ENCODE measurements at regions not wholly inside any gene's neighbourhood (a gene's known extent, or its start where the extent isn't known, plus 50 kb on each side); places are given as distances from the start of the nearest gene placed in this dataset.

DNA sequence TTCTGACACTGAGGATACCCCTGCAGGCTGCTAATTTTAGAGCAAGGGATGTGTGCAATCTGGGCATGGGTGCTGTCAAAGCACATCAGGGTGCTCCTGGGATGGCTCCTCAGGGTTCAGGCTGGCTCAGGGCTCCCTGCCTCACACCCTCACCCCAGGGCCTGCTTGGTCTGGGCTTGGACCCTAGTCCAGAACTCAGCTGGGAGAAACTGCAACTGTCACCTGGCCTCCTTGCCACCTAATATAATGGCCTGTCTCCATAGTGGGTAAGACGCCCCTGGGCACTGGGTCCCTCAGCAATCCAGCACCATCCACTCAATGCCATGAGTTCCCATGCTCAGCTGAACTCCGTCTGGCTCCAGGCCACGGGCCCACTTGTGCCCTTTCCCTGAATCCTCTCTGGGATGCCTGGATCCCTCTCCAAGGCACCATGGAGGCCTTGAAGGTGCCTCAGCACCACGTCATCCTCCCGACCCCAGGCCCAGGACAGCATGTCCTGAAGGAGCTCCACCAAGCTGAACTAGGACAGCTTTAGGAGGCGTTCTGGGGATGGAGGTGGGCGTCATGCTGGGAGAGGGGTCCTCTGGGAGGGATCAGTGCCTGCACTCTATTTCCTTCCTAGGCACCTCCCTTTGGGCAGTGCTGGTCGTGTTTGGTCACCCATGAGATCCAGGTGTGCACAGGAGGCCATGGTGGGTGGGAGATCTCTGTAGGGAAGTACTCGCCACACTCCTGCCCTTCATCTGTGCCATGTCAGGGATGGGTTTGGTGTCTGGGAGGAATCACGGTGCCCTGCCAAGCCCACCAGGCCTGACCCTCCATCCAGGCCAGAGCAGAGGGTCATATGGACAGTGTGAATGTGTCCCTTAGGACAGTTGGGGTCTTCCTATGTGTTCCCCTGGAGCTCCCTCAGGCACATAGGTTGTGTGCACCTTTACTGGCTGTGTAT is 1688.4 kb downstream of the TP53TG3F start:
- Histone ChIP-seq H3K27ac (no peak overlapping the region), H3K27me3 (ENCODE audit: insufficient read depth, low read depth, severe bottlenecking) (peaks cover 27% of the 10 kb centered on the region), H3K9me3 (ENCODE audit: severe bottlenecking) (no peaks in the 10 kb centered on the region), H3K36me3 (no peaks in the 10 kb centered on the region), H3K4me3 (ENCODE audit: low read depth, low read length) (no peak overlapping the region)
- DNase-seq = no peak
- TF ChIP-seq, protein P1, sequence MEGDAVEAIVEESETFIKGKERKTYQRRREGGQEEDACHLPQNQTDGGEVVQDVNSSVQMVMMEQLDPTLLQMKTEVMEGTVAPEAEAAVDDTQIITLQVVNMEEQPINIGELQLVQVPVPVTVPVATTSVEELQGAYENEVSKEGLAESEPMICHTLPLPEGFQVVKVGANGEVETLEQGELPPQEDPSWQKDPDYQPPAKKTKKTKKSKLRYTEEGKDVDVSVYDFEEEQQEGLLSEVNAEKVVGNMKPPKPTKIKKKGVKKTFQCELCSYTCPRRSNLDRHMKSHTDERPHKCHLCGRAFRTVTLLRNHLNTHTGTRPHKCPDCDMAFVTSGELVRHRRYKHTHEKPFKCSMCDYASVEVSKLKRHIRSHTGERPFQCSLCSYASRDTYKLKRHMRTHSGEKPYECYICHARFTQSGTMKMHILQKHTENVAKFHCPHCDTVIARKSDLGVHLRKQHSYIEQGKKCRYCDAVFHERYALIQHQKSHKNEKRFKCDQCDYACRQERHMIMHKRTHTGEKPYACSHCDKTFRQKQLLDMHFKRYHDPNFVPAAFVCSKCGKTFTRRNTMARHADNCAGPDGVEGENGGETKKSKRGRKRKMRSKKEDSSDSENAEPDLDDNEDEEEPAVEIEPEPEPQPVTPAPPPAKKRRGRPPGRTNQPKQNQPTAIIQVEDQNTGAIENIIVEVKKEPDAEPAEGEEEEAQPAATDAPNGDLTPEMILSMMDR (IDR thresholded peaks at IDR 0.05; ENCODE audit: low read depth, low read length) = no peak

DNA sequence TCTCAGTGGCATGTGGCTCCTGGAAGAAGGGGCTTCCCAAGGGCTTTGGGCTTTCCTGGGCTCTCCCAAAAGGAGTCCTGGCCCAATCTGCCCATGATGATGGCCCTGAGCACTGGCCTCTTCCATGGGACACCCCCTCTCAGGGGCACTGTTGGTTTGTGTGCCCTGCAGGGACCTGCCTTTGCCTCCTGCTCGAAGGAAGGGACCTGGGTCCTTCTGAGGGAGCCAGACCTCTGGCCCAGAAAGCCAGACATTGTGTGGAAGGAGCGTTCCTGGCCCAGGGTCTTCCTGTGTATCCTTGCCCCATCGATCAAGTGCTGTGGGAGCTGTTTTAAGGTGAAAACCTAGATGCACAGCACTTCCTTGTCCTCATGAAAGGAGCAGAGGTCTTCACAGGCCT is 1689.3 kb downstream of the TP53TG3F start:
- H3K27me3 ChIP-seq (ENCODE audit: insufficient read depth, low read depth, severe bottlenecking) = peaks cover 25% of the 10 kb centered on the region
- no peaks in the 10 kb centered on the region for H3K9me3 ChIP-seq (ENCODE audit: severe bottlenecking)
- DNase-seq = no peak
- H3K27ac ChIP-seq = no peak overlapping the region
- no peaks in the 10 kb centered on the region for H3K36me3 ChIP-seq
- TF ChIP-seq, protein P1 (IDR thresholded peaks at IDR 0.05; ENCODE audit: low read depth, low read length) = no peak
- H3K4me3 ChIP-seq (ENCODE audit: low read depth, low read length) = no peak overlapping the region

DNA sequence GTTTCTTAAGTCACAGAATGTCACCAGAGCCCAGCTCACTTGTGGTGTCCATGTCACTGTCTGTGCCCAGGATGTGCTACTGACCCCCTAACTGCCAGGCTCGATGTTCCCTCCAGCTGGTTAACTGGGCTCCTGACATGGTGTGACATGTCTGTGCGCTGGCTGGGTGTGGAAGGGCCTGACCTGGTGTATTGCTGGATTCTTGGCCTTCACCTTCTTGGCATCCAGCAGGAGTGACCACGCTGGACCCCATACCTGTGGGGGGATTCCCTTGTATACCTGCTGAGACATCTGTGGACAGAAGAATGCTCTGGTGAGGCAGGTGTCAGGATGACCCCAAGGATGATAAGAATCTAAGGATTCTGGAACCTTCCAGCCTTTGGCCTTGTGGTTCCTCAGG is 1690.1 kb downstream of the TP53TG3F start:
- TF ChIP-seq, protein P1 (IDR thresholded peaks at IDR 0.05; ENCODE audit: low read depth, low read length) = no peak
- DNase-seq = no peak
- H3K27me3 ChIP-seq (ENCODE audit: insufficient read depth, low read depth, severe bottlenecking) = peaks cover 17% of the 10 kb centered on the region
- no peaks in the 10 kb centered on the region for H3K9me3 ChIP-seq (ENCODE audit: severe bottlenecking)
- no peaks in the 10 kb centered on the region for H3K36me3 ChIP-seq
- no peak overlapping the region for H3K27ac ChIP-seq
- no peak overlapping the region for H3K4me3 ChIP-seq (ENCODE audit: low read depth, low read length)

DNA sequence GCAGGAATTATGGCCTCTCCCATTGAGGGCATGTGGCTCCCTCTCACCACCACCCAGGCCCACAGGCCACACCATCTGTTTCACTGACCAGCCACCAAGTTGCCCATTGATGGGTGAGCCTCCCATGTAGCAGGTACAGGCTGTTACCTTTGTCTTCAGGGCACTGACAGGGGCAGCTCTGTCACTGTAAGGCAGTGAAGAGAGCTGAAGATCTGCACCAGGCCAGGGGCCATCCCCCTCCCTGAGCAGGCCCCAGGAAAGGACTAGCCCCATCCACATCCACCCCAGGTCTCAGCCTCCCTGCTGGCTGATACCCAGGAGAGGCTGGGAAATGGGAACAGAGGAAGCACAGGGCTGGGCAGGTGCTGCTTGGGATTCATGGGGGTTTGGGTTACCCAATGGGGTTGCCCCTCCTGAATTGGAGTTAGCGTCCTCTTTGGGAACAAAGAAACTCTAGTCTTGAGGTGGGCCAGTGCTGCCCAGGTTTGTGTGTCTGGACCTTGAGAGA is 1691.4 kb downstream of the TP53TG3F start:
- Histone ChIP-seq H3K4me3 (ENCODE audit: low read depth, low read length) (no peak overlapping the region), H3K27me3 (ENCODE audit: insufficient read depth, low read depth, severe bottlenecking) (peaks cover 9% of the 10 kb centered on the region), H3K9me3 (ENCODE audit: severe bottlenecking) (no peaks in the 10 kb centered on the region), H3K36me3 (no peaks in the 10 kb centered on the region), H3K27ac (no peak overlapping the region)
- no peak for DNase-seq
- TF ChIP-seq, protein P1 (IDR thresholded peaks at IDR 0.05; ENCODE audit: low read depth, low read length) = no peak

DNA sequence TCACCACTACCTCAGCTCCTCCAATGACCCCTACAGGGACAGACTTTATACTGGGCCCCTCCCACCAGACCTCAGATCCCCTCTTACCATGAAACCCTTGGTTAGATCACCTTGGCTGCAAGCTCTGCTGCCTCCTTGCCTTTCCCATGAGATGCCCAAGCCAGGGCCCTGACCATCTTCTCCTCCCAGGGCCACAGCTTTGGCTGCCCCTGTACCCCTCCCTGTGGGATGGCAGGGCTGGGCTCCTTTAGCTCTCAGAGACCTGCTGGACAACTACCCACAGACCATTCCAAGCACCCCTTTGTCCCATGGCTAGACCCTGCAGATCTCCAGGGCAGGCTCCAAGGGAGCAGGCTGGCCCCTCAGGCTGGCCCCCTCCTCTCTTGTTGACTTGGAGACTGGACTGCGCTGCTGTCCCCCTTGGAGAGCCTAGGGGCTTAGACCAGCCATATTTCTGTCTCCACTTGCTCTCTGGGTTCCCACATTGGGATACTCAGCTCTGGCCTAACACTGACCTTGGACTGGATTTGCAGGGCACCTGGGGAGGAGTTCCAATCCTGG is 1692.7 kb downstream of the TP53TG3F start:
- TF ChIP-seq, protein P1 (IDR thresholded peaks at IDR 0.05; ENCODE audit: low read depth, low read length) = no peak
- Histone ChIP-seq H3K9me3 (ENCODE audit: severe bottlenecking) (no peaks in the 10 kb centered on the region), H3K27ac (no peak overlapping the region), H3K4me3 (ENCODE audit: low read depth, low read length) (no peak overlapping the region), H3K36me3 (no peaks in the 10 kb centered on the region), H3K27me3 (ENCODE audit: insufficient read depth, low read depth, severe bottlenecking) (no peaks in the 10 kb centered on the region)
- no peak for DNase-seq

Measured in WERI-Rb-1 (cell line).